HG03060 (cell line): ENCODE measurements at regions not wholly inside any gene's neighbourhood (a gene's known extent, or its start where the extent isn't known, plus 50 kb on each side); places are given as distances from the start of the nearest gene placed in this dataset.
"Not testable (repeated sequence)": the region's sequence is repeated elsewhere in the genome, so short reads cannot be mapped to it uniquely, and the experiment has no call there.

Experiments
- ATAC-seq: cut with Tn5 transposase; IDR thresholded peaks from one replicate; pipeline ENCODE4 v1.9.1; 2021; ENCODE audit warnings: low read depth, moderate number of reproducible peaks; ENCODE audit not compliant: unreplicated experiment

DNA sequence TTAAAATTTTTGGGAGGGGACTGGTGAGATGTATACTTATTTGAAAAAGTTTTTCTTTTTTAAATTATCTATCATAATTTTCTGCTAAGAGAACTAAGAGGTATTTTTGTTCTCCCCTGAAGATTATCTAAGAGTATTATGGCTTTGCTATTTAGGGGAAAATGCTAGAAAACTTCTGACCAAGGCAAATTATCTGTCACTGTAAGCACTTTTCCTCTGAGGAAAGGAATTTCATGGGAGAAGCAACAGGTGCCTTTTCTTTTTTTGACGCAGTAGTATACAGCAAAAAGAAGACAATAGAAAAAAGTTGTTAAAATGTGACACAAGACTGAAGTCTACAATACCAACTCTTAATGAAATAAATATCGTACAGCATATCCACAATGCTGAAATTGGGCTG is 201.6 kb upstream of the NANOGP8 start:
- no peak for ATAC-seq

DNA sequence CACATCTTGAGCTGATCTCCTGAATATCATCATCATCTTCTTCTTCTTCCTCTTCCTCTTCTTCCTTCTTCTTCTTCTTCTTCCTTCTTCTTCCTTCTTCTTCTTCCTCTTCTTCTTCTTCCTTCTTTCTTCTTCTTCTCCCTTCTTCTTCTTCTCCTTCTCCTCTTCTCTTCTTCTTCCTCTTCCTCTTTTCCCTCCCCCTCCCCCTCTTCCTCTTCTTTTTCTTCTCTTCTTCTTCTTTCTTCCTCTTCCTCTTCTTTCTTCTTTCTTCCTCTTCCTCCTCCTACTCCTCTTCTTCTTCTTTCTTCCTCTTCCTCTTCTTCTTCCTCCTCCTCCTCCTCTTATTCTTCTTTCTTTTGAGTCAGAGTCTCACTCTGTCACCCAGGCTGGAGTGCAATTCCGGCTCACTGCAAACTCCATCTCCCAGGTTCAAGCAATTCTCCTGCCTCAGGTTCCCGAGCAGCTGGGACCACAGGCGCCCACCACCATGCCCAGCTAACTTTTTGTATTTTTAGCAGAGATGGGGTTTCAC is 197.9 kb upstream of the NANOGP8 start:
- ATAC-seq, result no peak

GRCh38 chr15:35281515-35281914 is 196.4 kb upstream of the NANOGP8 start:
- no peak for ATAC-seq

DNA sequence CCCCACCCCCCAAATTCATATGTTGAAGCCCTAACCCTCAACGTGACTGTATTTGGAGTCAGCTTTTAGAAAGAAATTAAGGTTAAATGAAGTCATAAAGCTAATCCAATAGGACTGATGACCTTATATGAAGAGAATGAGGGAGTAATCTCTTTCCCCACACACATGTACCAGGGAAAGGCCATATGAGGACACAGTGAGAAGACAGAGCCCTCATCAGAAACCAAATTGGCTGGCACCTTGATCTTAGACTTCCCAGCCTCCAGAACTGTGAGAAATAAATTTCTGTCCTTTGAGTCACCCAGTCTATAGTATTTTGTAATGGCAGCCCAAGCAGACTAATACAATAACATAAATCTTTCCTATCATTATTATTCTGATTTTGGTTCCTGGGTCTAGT is 194.7 kb upstream of the NANOGP8 start:
- no peak for ATAC-seq

- no peak for ATAC-seq
These were observed 186.4 kb upstream of the NANOGP8 start for GRCh38 chr15:35271371-35272043.

DNA sequence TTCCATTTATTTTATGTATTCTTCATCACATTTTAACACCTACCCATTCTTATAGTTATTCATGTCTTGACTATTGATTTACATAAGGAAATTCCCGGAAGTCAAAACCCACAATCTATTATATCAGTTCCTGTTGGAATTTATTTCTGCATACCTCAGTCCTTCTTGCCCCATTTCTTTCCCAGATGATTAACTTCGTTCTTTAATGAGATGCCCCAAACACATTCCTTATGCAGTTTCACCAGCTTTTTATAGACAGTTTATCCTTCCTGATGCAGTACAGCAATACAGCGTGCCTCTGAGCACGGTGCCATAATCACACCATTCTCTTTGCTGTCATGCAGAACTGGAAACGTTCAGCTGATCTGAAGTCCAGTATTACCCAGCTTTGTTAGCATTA is 175.8 kb upstream of the NANOGP8 start:
- no peak for ATAC-seq

- ATAC-seq, result not testable (repeated sequence)
These were observed 175.2 kb upstream of the NANOGP8 start for GRCh38 chr15:35260274-35260673.

- ATAC-seq, result no peak
These were observed 171.5 kb upstream of the NANOGP8 start for GRCh38 chr15:35256551-35256950.

- no peak for ATAC-seq
These were observed 171.0 kb upstream of the NANOGP8 start for GRCh38 chr15:35256141-35256540.

DNA sequence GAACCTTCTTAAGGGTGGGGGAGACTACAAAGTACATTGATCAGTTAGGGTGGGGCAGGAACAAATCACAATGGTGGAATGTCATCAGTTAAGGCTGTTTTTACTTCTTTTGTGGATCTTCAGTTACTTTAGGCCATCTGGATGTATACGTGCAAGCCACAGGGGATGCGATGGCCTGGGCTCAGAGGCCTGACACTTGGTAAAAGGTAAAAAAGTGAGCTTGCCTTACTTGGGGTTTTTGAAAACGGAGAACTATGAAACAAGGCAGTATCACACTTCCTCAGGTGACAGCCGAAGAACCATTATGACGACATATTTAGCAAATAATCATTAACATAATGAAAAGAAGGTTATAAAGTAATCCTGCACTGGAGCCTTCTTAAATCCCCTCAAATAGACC is 169.8 kb upstream of the NANOGP8 start:
- not testable (repeated sequence) for ATAC-seq

DNA sequence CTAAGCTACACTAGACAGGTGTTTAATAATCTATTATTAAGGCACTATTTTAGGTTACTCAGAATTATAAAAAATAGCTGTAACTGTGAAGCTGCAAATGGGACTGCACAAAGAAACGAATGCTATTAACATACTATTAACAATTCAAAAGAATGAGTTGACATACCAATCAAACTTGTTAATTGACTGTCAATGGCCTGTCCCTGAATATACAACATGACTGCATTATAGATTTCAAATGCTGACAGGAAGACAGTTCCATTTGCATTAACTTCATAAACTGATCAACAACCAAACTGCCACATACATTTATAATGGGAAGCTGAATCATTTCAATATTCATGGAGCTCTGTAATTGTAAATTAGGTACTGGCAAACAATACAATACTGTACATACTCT is 169.0 kb upstream of the NANOGP8 start:
- no peak for ATAC-seq

DNA sequence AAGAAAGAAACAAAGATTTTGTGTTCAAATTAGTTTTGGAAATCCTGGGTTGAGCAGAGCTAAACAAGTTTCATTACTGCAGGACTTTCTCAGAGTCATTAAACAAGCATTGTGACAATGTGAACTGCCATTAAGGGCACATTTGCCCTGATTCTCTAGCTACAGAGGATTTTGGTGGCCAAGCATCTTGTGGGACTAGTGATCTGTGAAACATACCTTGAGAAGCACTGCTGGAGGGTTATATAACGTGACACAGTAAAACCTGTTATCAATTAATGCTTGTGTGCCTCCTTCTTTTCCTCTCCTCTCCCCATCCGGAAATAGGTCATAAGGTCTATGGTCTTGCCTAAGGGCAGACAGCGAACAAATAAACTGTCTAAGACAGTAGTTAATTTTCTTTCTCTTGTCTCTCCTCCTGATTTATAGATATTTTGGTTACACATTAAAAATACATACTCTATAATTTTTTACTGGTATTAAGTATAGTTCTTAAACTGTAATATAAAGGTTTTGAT is 167.3 kb upstream of the NANOGP8 start:
- ATAC-seq, result no peak

DNA sequence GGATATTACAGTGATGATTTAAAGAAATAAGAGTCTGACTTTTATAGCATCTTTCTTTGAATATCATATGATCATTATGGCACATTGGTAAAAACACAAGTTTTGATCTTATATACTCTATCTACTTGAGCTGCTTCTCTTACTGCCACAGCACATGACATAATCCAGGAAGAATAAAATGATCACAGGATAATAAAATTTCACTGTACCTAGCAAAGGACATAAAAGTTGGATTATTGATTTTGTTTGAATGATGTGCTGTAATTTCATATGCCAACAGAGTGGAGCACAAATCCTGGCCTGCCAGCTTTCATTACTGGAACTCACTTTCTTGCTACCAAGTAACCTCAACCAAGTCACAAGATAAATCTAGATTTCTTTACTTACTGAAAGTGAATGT is 162.1 kb upstream of the NANOGP8 start:
- ATAC-seq, result no peak

- ATAC-seq, result no peak
These were observed 161.4 kb upstream of the NANOGP8 start for GRCh38 chr15:35246451-35246850.

GRCh38 chr15:35245681-35246080 is 160.6 kb upstream of the NANOGP8 start:
- not testable (repeated sequence) for ATAC-seq

GRCh38 chr15:35244227-35244626 is 159.1 kb upstream of the NANOGP8 start:
- no peak for ATAC-seq

- ATAC-seq, result no peak
These were observed 158.7 kb upstream of the NANOGP8 start for GRCh38 chr15:35243758-35244157.

DNA sequence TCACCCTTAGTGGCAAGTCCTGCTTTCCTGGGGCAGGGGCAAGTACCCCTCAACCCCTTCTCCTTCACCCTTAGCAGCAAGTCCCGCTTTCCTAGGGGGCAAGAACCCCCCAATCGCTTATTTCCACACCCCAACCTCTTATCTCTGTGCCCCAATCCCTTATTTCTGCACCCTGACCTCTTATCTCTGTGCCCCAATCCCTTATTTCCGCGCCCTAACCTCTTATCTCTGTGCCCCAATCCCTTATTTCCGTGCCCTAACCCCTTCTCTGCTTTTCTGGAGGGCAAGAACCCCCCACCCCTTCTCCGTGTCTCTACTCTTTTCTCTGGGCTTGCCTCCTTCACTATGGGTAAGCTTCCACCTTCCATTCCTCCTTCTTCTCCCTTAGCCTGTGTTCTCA is 154.6 kb upstream of the NANOGP8 start:
- ATAC-seq, result not testable (repeated sequence)

DNA sequence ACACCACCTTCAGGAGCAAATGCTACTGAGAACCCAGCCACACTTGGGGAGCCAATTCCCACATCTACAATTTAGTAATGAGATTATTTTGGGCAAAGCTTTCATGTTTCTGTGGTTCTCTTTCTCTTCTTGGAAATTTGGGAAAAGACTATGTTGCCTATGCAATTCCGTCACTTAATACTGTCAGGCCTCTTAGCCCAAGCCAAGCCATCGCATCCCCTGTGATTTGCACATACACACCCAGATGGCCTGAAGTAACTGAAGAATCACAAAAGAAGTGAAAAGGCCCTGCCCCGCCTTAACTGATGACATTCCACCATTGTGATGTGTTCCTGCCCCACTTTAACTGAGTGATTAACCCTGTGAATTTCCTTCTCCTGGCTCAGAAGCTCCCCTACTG is 153.4 kb upstream of the NANOGP8 start:
- ATAC-seq, result not testable (repeated sequence)

DNA sequence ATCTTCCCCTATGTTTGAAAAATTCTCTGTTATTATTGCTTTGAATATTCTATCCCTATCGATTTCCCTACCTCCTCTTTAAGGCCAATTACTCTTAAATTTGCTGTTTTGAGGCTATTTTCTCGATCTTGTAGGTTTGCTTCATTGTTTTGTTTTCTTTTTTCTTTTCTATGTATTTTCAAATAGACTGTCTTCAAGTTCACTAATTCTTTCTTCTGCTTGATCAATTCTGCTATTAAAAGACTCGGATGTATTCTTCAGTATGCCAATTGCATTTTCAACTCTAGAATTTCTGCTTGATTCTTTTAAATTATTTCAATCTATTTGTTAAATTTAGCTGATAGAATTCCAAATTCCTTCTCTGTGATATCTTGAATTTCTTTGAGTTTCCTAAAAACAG is 144.0 kb upstream of the NANOGP8 start:
- no peak for ATAC-seq

DNA sequence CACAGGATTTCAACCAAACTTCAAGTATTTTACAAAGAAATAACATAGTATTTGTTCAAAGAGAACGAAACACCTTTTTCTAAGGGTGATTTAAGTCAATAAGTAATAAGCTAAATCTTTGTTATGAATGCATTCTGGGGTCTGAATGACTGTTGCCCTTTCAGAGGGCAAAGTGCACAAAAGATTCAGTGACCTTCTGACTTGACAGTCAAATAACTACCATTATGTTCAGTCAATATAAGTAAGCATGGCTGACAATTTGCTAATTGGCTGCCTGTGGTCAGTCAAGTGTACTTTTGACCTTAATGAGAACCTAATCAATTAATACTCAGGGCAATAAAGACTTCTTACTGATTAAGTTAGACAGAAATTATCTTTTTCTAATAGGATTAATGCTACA is 133.1 kb upstream of the NANOGP8 start:
- ATAC-seq, result no peak

DNA sequence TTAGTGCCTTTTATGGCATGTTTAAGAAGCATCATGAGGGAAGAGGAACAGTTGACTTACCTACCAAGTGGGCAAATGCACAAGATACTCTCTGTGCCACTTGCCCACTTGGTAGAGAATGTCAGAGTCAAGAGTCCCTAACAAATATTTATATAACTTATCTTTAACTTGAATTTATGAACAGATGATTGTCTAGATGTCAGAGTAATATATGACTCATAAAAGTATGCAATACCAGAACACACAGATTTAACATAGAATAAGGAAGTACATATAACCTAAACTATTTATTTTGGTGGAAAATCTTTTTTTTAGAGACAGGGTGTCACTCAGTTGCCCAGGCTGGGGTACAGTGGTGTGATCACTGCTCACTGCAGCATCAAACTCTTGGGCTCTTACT is 130.0 kb upstream of the NANOGP8 start:
- no peak for ATAC-seq
